Endothelial cell of umbilical vein (primary cell): ENCODE measurements at regions not wholly inside any gene's neighbourhood (a gene's known extent, or its start where the extent isn't known, plus 50 kb on each side); places are given as distances from the start of the nearest gene placed in this dataset.

ENCODE experiments used
- BruUV-seq: library from RNA; stranded (reverse); fragments of 400-500 nt; replicated peaks from 2 replicates; lab custom pipeline; 2021; lab: Mats Ljungman, UMichigan
- CTCF ChIA-PET: fragments of 300-600, 350-600 bp; sonication (Branson Sonifier 250); formaldehyde crosslinking; loops from one replicate; lab custom pipeline; 2021; ENCODE audit warnings: antibody characterized with exemption, inconsistent platforms; lab: Charles Lee
- POLR2A ChIA-PET: fragments of 300-600, 350-600 bp; sonication (Branson Sonifier 250); formaldehyde crosslinking; loops from one replicate; lab custom pipeline; 2021; ENCODE audit warnings: antibody characterized with exemption, inconsistent platforms; lab: Charles Lee
- DNase-seq: peaks from one replicate; pipeline ENCODE4 v3.0.0-alpha.2; 2011; ENCODE audit warnings: low read depth, low spot score
- FAIRE-seq: peaks from 2 replicates; lab custom pipeline; 2011; peaks lifted over from hg19 to GRCh38; lab: Jason Lieb, UNC
- H2AFZ ChIP-seq: 2 replicates; pipeline ENCODE4 v1.6.0; 2012; ENCODE audit warnings: low read depth, low read length, control low read depth, inconsistent platforms
- H3K27ac ChIP-seq: 2 replicates; pipeline ENCODE4 v1.5.1; 2011; ENCODE audit warnings: low read depth, mild to moderate bottlenecking, control low read depth, low read length, moderate library complexity; ENCODE audit not compliant: insufficient read depth
- H3K27me3 ChIP-seq, 2 experiments: 2 replicates each; pipeline versions ENCODE4 v1.6.0 to v1.6.1; 2011; ENCODE audit warnings: low read length in 2 of 2, mixed read lengths in 1 of 2; ENCODE audit not compliant: control insufficient read depth in 2 of 2, insufficient read depth in 2 of 2
- H3K36me3 ChIP-seq, 2 experiments: 2 replicates in 1 of 2; 3 replicates in 1 of 2; pipeline ENCODE4 v1.5.1; 2011; ENCODE audit warnings: low read length in 2 of 2, mild to moderate bottlenecking in 1 of 2, moderate library complexity in 1 of 2; ENCODE audit not compliant: control insufficient read depth in 2 of 2, insufficient read depth in 2 of 2; ENCODE audit errors: extremely low read depth in 1 of 2
- H3K4me1 ChIP-seq: 3 replicates; pipeline ENCODE4 v1.5.1; 2011; ENCODE audit warnings: mild to moderate bottlenecking, low read length; ENCODE audit not compliant: control insufficient read depth, insufficient read depth; ENCODE audit errors: extremely low read depth
- H3K4me2 ChIP-seq: 2 replicates; pipeline ENCODE4 v1.6.1; 2011; ENCODE audit warnings: low read length, control low read depth, mixed read lengths; ENCODE audit not compliant: insufficient read depth
- H3K4me3 ChIP-seq, 3 experiments: fragments of 200-600 bp in 1 of 3; sonication (generic), shearing (Covaris generic) in 1 of 3; replicated peaks in 1 of 3; 2 replicates each; pipeline ENCODE4 v1.5.1; 2011 to 2016; ENCODE audit warnings: control low read depth in 3 of 3, low read length in 3 of 3, mild to moderate bottlenecking in 2 of 3, inconsistent platforms in 1 of 3, low read depth in 1 of 3, moderate library complexity in 1 of 3; ENCODE audit not compliant: insufficient read depth in 1 of 3
- H3K79me2 ChIP-seq: 2 replicates; pipeline ENCODE4 v1.6.0; 2012; ENCODE audit warnings: low read length, inconsistent platforms; ENCODE audit not compliant: control insufficient read depth, insufficient read depth
- H3K9ac ChIP-seq: replicated peaks from 2 replicates; pipeline ENCODE3; 2011; ENCODE audit warnings: low read length, control low read depth; ENCODE audit not compliant: insufficient read depth; ENCODE audit errors: extremely low read depth
- H3K9me1 ChIP-seq: replicated peaks from 3 replicates; pipeline ENCODE4 v1.6.0; 2011; ENCODE audit warnings: mild to moderate bottlenecking, low read length; ENCODE audit not compliant: control insufficient read depth, insufficient read depth; ENCODE audit errors: extremely low read depth
- H3K9me3 ChIP-seq: replicated peaks from 2 replicates; pipeline ENCODE4 v1.5.1; 2012; ENCODE audit warnings: low read length, inconsistent platforms; ENCODE audit not compliant: control insufficient read depth, insufficient read depth
- H4K20me1 ChIP-seq: replicated peaks from 2 replicates; pipeline ENCODE3; 2011; ENCODE audit warnings: mild to moderate bottlenecking, low read length; ENCODE audit not compliant: control insufficient read depth, insufficient read depth; ENCODE audit errors: extremely low read depth
- CTCF ChIP-seq, 2 donors: IDR thresholded peaks; 1 replicate in 1 of 2; 2 replicates in 1 of 2; pipeline ENCODE4 v1.5.1; 2011; ENCODE audit warnings: low read length in 2 of 2, mild to moderate bottlenecking in 2 of 2, moderate library complexity in 2 of 2, control low read depth in 1 of 2, inconsistent platforms in 1 of 2, low read depth in 1 of 2; ENCODE audit not compliant: insufficient read depth in 1 of 2; ENCODE audit errors: extremely low read depth in 1 of 2
- EZH2 ChIP-seq: IDR thresholded peaks from 2 replicates; pipeline ENCODE4 v1.6.1; 2012; ENCODE audit warnings: borderline replicate concordance, low read depth, mild to moderate bottlenecking, moderate library complexity, low read length, inconsistent platforms; ENCODE audit not compliant: severe bottlenecking
- FOS ChIP-seq: IDR thresholded peaks from 2 replicates; pipeline ENCODE4 v1.6.1; 2011; ENCODE audit warnings: mild to moderate bottlenecking, low read length, moderate library complexity, borderline replicate concordance; ENCODE audit not compliant: insufficient read depth
- GATA2 ChIP-seq: IDR thresholded peaks from 2 replicates; pipeline ENCODE4 v1.7.0; 2011; ENCODE audit warnings: low read depth, mild to moderate bottlenecking, moderate library complexity, mixed read lengths, low read length; ENCODE audit not compliant: insufficient read length, insufficient read depth
- JUN ChIP-seq: IDR thresholded peaks from 2 replicates; pipeline ENCODE4 v1.6.1; 2011; ENCODE audit warnings: borderline replicate concordance, low read depth; ENCODE audit not compliant: insufficient read length, insufficient read depth
- MAX ChIP-seq: IDR thresholded peaks from 2 replicates; pipeline ENCODE4 v1.6.1; 2011; ENCODE audit not compliant: insufficient read depth, insufficient read length
- MYC ChIP-seq: IDR thresholded peaks from one replicate; pipeline ENCODE4 v1.6.1; 2011; ENCODE audit warnings: mild to moderate bottlenecking, low read depth, low read length
- POLR2A ChIP-seq: IDR thresholded peaks from 2 replicates; pipeline ENCODE4 v1.6.1; 2012; ENCODE audit warnings: low read depth, mild to moderate bottlenecking, control low read depth, low read length
- POLR2AphosphoS5 ChIP-seq: IDR thresholded peaks from 2 replicates; pipeline ENCODE4 v1.6.1; 2012; ENCODE audit warnings: low read depth, mild to moderate bottlenecking, control low read depth, low read length, moderate library complexity; ENCODE audit not compliant: insufficient read depth
- dilution Hi-C: fragments of 300-500 bp; cut with MboI; formaldehyde crosslinking; loops from one replicate; pipeline ENCODE4 v1.15.0; 2019; ENCODE audit warnings: low sequenced_read_pairs; ENCODE audit not compliant: extremely low pct_ligation_motif_present
- intact Hi-C: fragments of 100-400 bp; cut with micrococcal nuclease; formaldehyde crosslinking; loops from one replicate; pipeline ENCODE4 v1.10.0; 2022

DNA sequence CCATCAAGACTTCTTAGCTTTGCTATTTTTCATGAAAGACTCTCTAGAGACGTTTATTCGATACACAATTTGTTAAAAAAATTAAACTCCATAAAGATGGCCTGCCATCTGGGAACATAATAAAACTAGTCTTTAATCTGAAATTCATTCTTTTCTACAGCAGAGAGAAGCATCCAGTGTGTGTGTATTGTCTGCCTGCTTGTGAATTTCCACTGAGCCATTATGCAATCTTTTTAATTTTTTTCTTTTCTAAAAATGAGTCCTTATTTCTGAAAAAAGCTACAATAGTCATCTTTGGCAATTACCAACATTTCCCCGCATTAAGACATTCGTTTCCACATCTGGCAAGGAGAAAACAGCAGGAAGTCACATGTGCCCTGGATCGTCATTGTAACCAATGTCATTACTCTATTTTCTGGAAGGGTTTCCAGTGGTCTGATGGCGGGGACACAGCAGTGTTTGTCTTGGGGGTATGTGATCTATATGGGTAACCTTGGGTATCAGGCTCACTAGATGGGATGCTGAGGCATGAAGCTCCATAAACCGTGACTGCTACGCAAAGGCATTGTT is 263.1 kb downstream of the MSX2 start:
- no peak overlapping the region for H2AFZ ChIP-seq
- FAIRE-seq (no peak), DNase-seq (no peak)
- no peaks in the 10 kb centered on the region for H3K79me2 ChIP-seq
- H4K20me1 ChIP-seq = no peaks in the 10 kb centered on the region
- POLR2A ChIA-PET = no interaction called here
- intact Hi-C loops = no loop called here
- H3K4me2 ChIP-seq = no peak overlapping the region
- CTCF ChIA-PET = no interaction called here
- no peak overlapping the region for H3K4me3 ChIP-seq
- no peaks in the 10 kb centered on the region for H3K9me1 ChIP-seq
- TF ChIP-seq POLR2A = no peak
- no peak for TF ChIP-seq FOS
- no peak for TF ChIP-seq CTCF (IDR thresholded peaks at IDR 0.05; ENCODE audit: extremely low read depth in 1 of 2, insufficient read depth in 1 of 2, low read depth in 1 of 2, low read length in 2 of 2)
- TF ChIP-seq JUN = no peak
- TF ChIP-seq POLR2AphosphoS5 = no peak
- TF ChIP-seq GATA2 = no peak
- TF ChIP-seq MYC = no peak
- TF ChIP-seq MAX = no peak
- no peak for TF ChIP-seq EZH2
- no peak overlapping the region for H3K9ac ChIP-seq
- H3K27ac ChIP-seq = no peak overlapping the region
- no peaks in the 10 kb centered on the region for H3K27me3 ChIP-seq
- no peaks in the 10 kb centered on the region for H3K4me1 ChIP-seq
- no peaks in the 10 kb centered on the region for H3K36me3 ChIP-seq
- BruUV-seq = no TSS peak
- dilution Hi-C loops = no loop called here
- H3K9me3 ChIP-seq = peaks cover 1% of the 10 kb centered on the region
